Heart left ventricle (tissue), 16 donors: ENCODE measurements at regions not wholly inside any gene's neighbourhood (a gene's known extent, or its start where the extent isn't known, plus 50 kb on each side); places are given as distances from the start of the nearest gene placed in this dataset.

Experiments
- ATAC-seq, 4 donors: fragments of 200-7000 bp; cut with Tn5 transposase; one replicate each; pipeline ENCODE4 v1.9.1; 2020 to 2022; ENCODE audit warnings: moderate library complexity in 4 of 4, mild to moderate bottlenecking in 3 of 4, moderate number of reproducible peaks in 1 of 4
- DNase-seq, 5 donors: peaks; one replicate each; pipeline ENCODE4 v3.0.0-alpha.2; 2020
- H3K27ac ChIP-seq, 12 donors: fragments of 200-600 bp; sonication (generic) in 4 of 12; one replicate each; pipeline versions ENCODE4 v1.5.0 to v1.8.0; 2016 to 2022; ENCODE audit warnings: mild to moderate bottlenecking in 2 of 12
- H3K27me3 ChIP-seq, 9 donors: fragments of 200-600 bp; sonication (generic) in 2 of 9; one replicate each; pipeline versions ENCODE4 v1.5.1 to v1.8.0; 2016 to 2022; ENCODE audit warnings: mild to moderate bottlenecking in 3 of 9
- H3K36me3 ChIP-seq, 9 donors: fragments of 200-600 bp; sonication (generic) in 2 of 9; one replicate each; pipeline versions ENCODE4 v1.5.0 to v1.8.0; 2018 to 2022; ENCODE audit warnings: mild to moderate bottlenecking in 2 of 9
- H3K4me1 ChIP-seq, 12 donors: fragments of 200-600 bp; sonication (generic) in 4 of 12; one replicate each; pipeline versions ENCODE4 v1.5.0 to v1.8.0; 2016 to 2022; ENCODE audit warnings: mild to moderate bottlenecking in 3 of 12
- H3K4me3 ChIP-seq, 12 donors: fragments of 200-600 bp; sonication (generic) in 4 of 12; one replicate each; pipeline versions ENCODE4 v1.5.0 to v1.8.0; 2017 to 2022; ENCODE audit warnings: mild to moderate bottlenecking in 9 of 12, moderate library complexity in 4 of 12
- H3K9me3 ChIP-seq, 12 donors: fragments of 200-600 bp; sonication (generic) in 4 of 12; one replicate each; pipeline versions ENCODE4 v1.5.0 to v1.8.0; 2016 to 2022; ENCODE audit warnings: mild to moderate bottlenecking in 1 of 12
- POLR2A ChIP-seq, 2 donors: fragments of 450-650 bp; IDR thresholded peaks; one replicate each; pipeline ENCODE4 v1.6.1; 2017; ENCODE audit warnings: antibody characterized with exemption in 2 of 2, mild to moderate bottlenecking in 2 of 2, moderate library complexity in 2 of 2
- WGBS, 4 donors: extraction: QIAGEN DNeasy Blood & Tissue Kit in 2 of 4; methylation state at CpG; one replicate each; pipeline versions ENCODE4 v1.1.5 to v1.1.7; 2013 to 2018; 5-methylcytosine and 5-hydroxymethylcytosine counted together
- intact Hi-C, 10 donors: fragments of 100-400 bp; cut with DNase I; formaldehyde crosslinking; loops; one replicate each; pipeline versions ENCODE4 v1.11.1 to v1.14.2; 2022
- TF ChIP-seq, protein P1 (sequence below), 12 donors: fragments of 200-600 bp; sonication (generic) in 4 of 12; IDR thresholded peaks; one replicate each; pipeline versions ENCODE4 v1.5.0 to v1.8.0; 2018 to 2022; ENCODE audit warnings: antibody characterized with exemption in 12 of 12, mild to moderate bottlenecking in 5 of 12
- donor health status: ischemic (EF 13 %, LVEDD 7.1; RV severe dilation, severe dysfunction).
- donor health status: healthy with polysubstance abuse.
- donor health status: DM: no; HTN: yes; CAD: no.
- donor health status: DM: no; HTN: no; CAD: no.
- donor health status: ischemic (EF 25% LVEDD 6.9; RV normal size, moderate dysfunction).
- donor health status: ischemic (EF 25% LVEDD 5.7; RV mildly dilated, moderate dysfunction).
- donor health status: healthy.
- donor health status: DM: yes; HTN: yes; CAD: no.
- donor health status: ischemic (EF 35%, LVEDD 5.7; RV mildly dilated, moderate dysfunction).
- donor health status: nonischemic (EF 11% LVEDD 7.7; RV severe dilation, severe dysfunction).
- donor health status: DM: yes; HTN: yes; CAD: no.
- donor health status: PGD.
- donor health status: ischemic (EF 29% LVEDD 5.4; RV normal size, mild dysfunction).
- donor health status: nonischemic (EF 23%, LVEDD 6.1; RV moderate dilation, normal function).

DNA sequence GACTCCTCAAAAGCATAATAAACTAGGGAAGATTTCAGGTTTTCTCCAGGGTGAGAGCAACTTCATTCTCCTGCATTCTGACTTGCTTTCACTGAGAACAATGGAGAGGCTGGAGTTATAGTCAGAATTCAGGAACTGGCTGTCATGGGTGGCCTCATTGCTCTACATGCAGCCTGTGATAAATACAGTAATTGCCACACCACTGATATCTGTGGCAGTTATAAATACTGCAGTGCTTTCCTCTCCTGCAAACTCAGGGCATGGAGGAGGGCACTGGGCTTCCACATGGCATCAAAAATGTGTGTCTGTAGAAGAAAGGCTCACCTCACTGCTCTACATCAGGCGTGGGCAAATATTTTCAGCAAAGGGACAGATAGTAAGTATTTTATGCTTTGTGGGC lies 510.2 kb downstream of the ZNF516 start:
- H3K4me3 ChIP-seq = no peak overlapping the region
- intact Hi-C loops = no loop called here
- no peaks in the 10 kb centered on the region for H3K27me3 ChIP-seq
- no peaks in the 10 kb centered on the region for H3K36me3 ChIP-seq
- DNase-seq (no peak), ATAC-seq (peak in 2 of 4 donors; percentile 44 to 71)
- H3K27ac ChIP-seq = no peak overlapping the region
- WGBS, 4 donors = 80 to 85% (median 83%) methylated on average over 1 of the region's 1 CpG
- no peaks in the 10 kb centered on the region for H3K4me1 ChIP-seq
- TF ChIP-seq, protein P1, sequence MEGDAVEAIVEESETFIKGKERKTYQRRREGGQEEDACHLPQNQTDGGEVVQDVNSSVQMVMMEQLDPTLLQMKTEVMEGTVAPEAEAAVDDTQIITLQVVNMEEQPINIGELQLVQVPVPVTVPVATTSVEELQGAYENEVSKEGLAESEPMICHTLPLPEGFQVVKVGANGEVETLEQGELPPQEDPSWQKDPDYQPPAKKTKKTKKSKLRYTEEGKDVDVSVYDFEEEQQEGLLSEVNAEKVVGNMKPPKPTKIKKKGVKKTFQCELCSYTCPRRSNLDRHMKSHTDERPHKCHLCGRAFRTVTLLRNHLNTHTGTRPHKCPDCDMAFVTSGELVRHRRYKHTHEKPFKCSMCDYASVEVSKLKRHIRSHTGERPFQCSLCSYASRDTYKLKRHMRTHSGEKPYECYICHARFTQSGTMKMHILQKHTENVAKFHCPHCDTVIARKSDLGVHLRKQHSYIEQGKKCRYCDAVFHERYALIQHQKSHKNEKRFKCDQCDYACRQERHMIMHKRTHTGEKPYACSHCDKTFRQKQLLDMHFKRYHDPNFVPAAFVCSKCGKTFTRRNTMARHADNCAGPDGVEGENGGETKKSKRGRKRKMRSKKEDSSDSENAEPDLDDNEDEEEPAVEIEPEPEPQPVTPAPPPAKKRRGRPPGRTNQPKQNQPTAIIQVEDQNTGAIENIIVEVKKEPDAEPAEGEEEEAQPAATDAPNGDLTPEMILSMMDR (IDR thresholded peaks at IDR 0.05) = no peak
- no peak for TF ChIP-seq POLR2A (IDR thresholded peaks at IDR 0.05)
- no peaks in the 10 kb centered on the region for H3K9me3 ChIP-seq

DNA sequence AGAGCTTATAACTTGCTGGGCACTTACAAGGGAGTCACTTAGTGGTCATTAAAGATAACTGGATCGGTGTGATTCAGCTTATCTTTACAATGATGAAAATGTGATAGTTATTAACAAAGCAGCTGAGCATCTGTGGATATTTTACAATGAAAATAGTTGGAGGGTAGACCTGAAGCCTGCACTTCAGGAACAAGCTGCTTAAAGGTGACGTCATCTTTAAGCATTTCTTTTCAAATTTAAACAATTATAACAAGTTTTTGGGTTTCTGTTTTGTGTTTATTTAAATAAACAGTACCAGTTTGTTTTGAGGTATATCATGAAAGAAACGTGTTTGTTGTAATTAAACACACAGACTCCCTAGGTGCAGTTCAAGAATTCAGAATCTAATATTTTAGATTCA lies 513.9 kb downstream of the ZNF516 start:
- H3K27me3 ChIP-seq = no peaks in the 10 kb centered on the region
- intact Hi-C loops = no loop called here
- 43 to 73% (median 68%) methylated on average over 3 of the region's 3 CpGs for WGBS, 4 donors
- TF ChIP-seq, protein P1 (IDR thresholded peaks at IDR 0.05) = no peak
- no peak for TF ChIP-seq POLR2A (IDR thresholded peaks at IDR 0.05)
- H3K9me3 ChIP-seq = no peaks in the 10 kb centered on the region
- ATAC-seq = no peak
- no peak for DNase-seq
- H3K36me3 ChIP-seq = no peaks in the 10 kb centered on the region
- H3K4me3 ChIP-seq = no peak overlapping the region
- H3K4me1 ChIP-seq = no peaks in the 10 kb centered on the region
- H3K27ac ChIP-seq = no peak overlapping the region

DNA sequence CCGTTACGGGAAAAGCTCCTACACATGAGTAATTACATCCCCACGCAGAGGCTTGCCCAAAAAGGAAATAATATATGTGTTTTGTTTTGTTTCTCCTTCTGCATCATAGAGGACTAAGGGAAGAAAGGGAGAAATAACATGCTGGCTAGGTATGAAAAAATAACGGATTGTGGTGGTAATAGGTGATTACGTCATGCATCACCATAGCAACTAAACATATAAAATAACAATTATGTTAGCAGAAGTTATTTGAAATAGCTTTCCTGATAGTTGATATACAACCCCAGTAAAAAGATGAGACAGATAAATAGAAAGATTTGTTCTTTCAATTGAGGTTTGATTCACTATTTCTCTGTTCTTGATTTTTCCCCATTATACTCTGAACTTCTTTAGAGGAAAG lies 518.0 kb downstream of the ZNF516 start:
- no peaks in the 10 kb centered on the region for H3K27me3 ChIP-seq
- H3K4me3 ChIP-seq = no peak overlapping the region
- ATAC-seq (no peak), DNase-seq (no peak)
- no peaks in the 10 kb centered on the region for H3K9me3 ChIP-seq
- intact Hi-C loops = no loop called here
- H3K4me1 ChIP-seq = no peaks in the 10 kb centered on the region
- WGBS, 4 donors = 68 to 73% (median 71%) methylated on average over 5 of the region's 5 CpGs
- no peak overlapping the region for H3K27ac ChIP-seq
- no peaks in the 10 kb centered on the region for H3K36me3 ChIP-seq
- no peak for TF ChIP-seq POLR2A (IDR thresholded peaks at IDR 0.05)
- TF ChIP-seq, protein P1 (IDR thresholded peaks at IDR 0.05) = no peak

DNA sequence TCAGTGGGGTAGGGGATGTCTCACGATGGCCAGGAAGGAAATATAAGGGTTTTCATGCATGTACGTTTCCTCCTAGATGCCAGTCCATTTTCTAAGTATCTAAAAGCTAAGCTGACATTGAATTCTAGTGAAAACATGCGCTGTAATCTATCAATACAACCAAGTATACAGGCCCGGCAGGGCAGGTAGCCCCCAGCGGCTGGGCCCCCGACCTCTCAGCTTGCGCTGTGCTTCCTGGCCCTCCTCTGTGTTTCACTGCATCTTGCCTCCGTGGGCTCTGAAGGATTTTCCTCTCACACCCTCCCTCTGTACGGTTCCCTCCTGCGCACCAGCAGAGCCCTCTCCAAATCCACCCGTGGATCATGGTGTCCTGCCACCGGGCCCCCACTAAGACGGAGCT lies 524.8 kb downstream of the ZNF516 start:
- Histone ChIP-seq H3K36me3 (no peaks in the 10 kb centered on the region), H3K4me1 (peaks cover 0 to 8% (median 0%) of the 10 kb centered on the region in 12 donors), H3K27me3 (no peaks in the 10 kb centered on the region), H3K9me3 (no peaks in the 10 kb centered on the region), H3K27ac (no peak overlapping the region), H3K4me3 (no peak overlapping the region)
- intact Hi-C loops = no loop called here
- DNase-seq (no peak), ATAC-seq (no peak)
- TF ChIP-seq, protein P1 (IDR thresholded peaks at IDR 0.05) = no peak
- no peak for TF ChIP-seq POLR2A (IDR thresholded peaks at IDR 0.05)
- 86 to 90% (median 87%) methylated on average over 13 of the region's 13 CpGs for WGBS, 4 donors
